GM12874 (cell line): ENCODE measurements at regions not wholly inside any gene's neighbourhood (a gene's known extent, or its start where the extent isn't known, plus 50 kb on each side); places are given as distances from the start of the nearest gene placed in this dataset.

ENCODE experiments used
- TF ChIP-seq, protein P1 (sequence below): IDR thresholded peaks from 2 replicates; pipeline ENCODE4 v1.5.1; 2011; ENCODE audit warnings: low read depth, mild to moderate bottlenecking, control low read depth, low read length, moderate library complexity; ENCODE audit not compliant: insufficient read depth

DNA sequence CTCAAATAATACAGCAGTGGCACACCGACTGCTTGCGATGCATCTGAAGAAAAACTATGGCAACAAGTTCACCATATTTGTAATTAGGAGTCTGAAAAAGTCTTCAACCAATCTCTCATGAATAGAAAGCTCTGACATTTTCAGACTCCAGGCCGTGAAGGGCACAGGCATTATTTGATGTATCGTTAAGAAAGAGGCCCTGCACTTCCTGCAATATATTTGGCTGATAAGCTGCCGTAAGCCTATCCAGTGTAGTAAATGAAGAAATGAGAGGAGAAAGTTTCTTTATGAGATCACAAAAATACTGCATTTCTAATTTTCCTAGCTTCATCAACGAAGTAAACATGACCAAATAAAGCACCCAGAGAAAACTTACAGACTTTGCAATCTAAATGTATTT lies 613.8 kb upstream of the TECRL start:
- TF ChIP-seq, protein P1, sequence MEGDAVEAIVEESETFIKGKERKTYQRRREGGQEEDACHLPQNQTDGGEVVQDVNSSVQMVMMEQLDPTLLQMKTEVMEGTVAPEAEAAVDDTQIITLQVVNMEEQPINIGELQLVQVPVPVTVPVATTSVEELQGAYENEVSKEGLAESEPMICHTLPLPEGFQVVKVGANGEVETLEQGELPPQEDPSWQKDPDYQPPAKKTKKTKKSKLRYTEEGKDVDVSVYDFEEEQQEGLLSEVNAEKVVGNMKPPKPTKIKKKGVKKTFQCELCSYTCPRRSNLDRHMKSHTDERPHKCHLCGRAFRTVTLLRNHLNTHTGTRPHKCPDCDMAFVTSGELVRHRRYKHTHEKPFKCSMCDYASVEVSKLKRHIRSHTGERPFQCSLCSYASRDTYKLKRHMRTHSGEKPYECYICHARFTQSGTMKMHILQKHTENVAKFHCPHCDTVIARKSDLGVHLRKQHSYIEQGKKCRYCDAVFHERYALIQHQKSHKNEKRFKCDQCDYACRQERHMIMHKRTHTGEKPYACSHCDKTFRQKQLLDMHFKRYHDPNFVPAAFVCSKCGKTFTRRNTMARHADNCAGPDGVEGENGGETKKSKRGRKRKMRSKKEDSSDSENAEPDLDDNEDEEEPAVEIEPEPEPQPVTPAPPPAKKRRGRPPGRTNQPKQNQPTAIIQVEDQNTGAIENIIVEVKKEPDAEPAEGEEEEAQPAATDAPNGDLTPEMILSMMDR, result no peak

DNA sequence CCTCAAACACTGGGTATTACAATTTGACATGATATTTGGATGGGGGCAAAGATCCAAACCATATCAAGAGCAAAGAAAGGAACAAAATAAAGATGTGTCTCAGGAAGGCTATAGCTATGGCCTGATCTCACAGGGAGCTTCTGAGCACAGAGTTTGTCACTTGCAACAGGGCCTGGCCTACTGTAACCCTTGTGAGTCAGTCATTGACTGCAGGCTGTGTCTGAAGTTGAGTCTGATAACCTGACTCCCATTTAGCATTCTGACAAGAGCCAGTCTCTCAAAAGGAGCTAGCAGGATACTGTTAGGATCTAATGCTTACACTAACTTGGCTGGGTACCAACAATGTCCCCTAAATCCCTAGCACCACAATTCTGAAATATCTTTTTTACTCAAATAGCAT lies 612.5 kb upstream of the TECRL start:
- TF ChIP-seq, protein P1, result no peak

DNA sequence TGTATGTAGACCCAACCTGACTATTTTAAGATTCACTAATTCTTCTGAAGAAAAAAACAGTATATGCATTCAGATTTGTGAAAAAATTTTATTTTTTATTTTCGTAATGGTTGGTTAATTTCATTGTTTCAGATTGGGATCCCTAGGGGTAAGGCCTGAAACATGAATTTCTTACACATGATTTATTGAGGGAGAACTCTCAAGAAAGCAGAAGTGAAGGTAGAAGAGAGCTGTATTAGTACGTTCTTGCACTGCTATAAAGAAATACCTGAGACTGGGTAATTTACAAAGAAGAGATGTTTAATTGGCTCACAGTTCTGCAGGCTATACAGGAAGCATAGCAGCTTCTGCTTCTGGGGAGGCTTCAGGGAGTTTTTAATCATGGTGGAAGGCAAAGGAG lies 611.9 kb upstream of the TECRL start:
- TF ChIP-seq, protein P1, result no peak

DNA sequence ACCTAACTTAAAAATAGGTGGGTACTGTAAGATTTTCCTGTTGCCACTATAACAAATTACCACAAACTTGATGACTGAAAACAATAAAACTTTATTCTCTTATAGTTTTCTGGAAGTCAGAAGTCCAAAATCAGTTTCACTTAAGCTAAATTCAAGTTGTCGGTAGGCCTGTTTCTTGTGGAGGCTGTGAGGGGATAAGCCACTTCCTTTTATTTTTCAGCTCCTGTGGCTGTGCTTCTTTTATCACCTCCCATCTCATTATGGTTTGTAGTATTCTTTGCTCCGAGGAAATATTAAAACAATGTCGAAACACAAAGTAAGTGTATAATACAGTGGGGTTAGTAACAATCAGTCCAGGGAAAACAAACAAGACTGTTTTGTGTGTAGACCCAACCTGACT lies 610.5 kb upstream of the TECRL start:
- TF ChIP-seq, protein P1, result no peak

DNA sequence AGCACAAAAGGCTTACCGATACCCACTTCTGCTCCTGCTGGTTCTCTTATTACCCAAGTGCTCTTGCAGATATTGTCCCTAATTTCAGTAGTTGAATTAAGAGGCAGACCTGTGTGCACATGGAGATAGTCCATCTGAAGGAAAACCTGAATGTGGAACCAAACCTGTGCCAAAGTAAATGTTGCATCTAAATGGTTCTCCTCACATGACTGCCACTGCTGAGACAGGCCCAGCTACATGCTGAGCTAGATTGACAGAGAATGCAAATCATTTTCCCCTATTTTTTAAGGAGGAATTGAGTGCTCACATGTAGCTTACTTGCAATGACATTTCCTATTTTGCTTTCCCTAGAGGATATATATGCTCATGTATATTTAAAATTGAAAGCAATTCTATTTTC lies 609.1 kb upstream of the TECRL start:
- TF ChIP-seq, protein P1, result no peak

DNA sequence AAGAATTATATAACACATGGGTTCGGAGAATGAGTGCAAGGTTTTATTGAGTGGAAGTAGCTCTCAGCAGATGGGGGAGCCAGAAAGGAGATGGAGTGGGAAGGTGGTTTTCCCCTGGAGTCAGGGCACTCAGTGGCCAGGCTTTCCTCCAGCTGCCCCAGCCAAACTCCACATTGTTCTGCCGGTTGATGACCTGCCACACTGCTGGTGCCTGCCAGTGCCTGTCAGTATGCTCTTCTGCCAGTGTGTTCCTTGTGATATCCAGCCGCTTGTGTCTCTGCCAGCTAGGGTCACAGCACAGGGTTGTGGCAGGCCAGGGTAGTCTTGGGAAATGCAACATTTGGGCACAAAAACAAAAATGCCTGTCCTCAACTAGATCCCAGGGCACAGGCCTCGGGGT lies 604.8 kb upstream of the TECRL start:
- TF ChIP-seq, protein P1, result no peak

DNA sequence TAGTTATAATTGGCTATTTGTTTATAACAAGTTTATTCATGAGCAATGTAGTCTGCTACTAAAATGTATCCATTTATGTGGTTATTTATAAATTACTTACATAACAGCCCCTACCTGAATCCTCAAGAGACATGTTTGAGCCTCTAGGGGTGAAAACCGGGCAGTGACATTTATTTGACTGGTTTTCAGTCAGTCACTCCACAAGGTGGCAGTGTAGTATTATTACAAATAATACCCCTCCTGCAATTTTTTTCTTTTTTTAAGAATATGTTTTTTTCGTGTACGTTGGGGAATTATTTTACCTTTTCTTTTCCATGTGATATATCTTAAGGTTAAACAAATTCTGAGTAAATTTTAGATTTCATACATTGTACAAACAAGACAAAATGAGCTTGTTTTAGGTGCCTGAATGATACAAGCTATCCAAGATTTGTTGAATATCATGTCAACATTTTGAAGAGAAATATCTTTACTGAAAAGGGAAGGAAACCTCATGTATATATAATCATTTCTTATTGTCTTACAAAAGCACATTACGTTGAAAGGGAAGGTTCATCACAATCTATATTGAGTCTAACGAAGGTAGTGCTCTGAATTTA lies 598.7 kb upstream of the TECRL start:
- TF ChIP-seq, protein P1, result peak; percentile 21; the same call in 1 of the 2 replicates

DNA sequence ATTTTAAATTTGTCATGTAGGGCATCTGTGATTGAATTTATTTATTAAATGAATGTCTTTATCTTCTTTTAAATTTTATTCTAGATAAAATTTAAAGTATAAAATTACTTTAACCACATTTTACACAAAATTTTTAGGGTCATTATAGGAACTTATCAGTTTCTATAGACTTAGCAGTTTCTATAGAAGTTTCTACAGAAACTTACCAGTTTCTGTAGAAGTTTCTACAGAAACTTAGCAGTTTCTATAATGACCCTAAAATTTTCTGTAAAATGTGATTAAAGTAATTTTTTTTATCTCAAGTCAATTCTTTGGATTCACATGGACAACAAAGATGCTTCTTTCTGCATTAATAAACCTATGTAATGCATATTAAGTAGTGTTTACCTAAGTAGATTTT lies 565.9 kb upstream of the TECRL start:
- TF ChIP-seq, protein P1, result no peak
